Panc1 (cell line): ENCODE measurements at regions not wholly inside any gene's neighbourhood (a gene's known extent, or its start where the extent isn't known, plus 50 kb on each side); places are given as distances from the start of the nearest gene placed in this dataset.
A peak's percentile ranks its signal among the peaks of the same experiment; 100 is the strongest.

Experiments
- ATAC-seq: fragments of 200-7000 bp; cut with Tn5 transposase; 2 replicates; pipeline ENCODE4 v1.9.1; 2020; ENCODE audit warnings: mild to moderate bottlenecking, moderate library complexity
- BruUV-seq: library from RNA; stranded (reverse); fragments of 400-500 nt; replicated peaks from 2 replicates; lab custom pipeline; 2021; lab: Mats Ljungman, UMichigan
- CTCF ChIA-PET: fragments of 300-600 bp; sonication (Branson Sonifier 250); formaldehyde crosslinking; loops from one replicate; lab custom pipeline; 2022; ENCODE audit warnings: antibody characterized with exemption; lab: Charles Lee
- POLR2A ChIA-PET: fragments of 300-600 bp; sonication (Branson Sonifier 250); formaldehyde crosslinking; loops from one replicate; lab custom pipeline; 2022; ENCODE audit warnings: antibody characterized with exemption; lab: Charles Lee
- DNase-seq: peaks from one replicate; pipeline ENCODE4 v3.0.0-alpha.2; 2010; ENCODE audit warnings: low read depth, low spot score
- H3K27ac ChIP-seq: 2 replicates; pipeline ENCODE4 v1.5.1; 2011; ENCODE audit warnings: mild to moderate bottlenecking, low read length, inconsistent platforms
- H3K27me3 ChIP-seq: fragments of 200-500 bp; sonication (Bioruptor generic); 2 replicates; pipeline ENCODE4 v1.6.0; 2014; ENCODE audit warnings: low read length, inconsistent platforms; ENCODE audit not compliant: control insufficient read depth, insufficient read depth
- H3K36me3 ChIP-seq: fragments of 200-500 bp; sonication (Bioruptor generic); 2 replicates; pipeline ENCODE4 v1.5.1; 2014; ENCODE audit warnings: inconsistent platforms, mild to moderate bottlenecking, low read length, moderate library complexity; ENCODE audit not compliant: control insufficient read depth, insufficient read depth
- H3K4me1 ChIP-seq: 2 replicates; pipeline ENCODE4 v1.5.1; 2011; ENCODE audit warnings: inconsistent platforms, mild to moderate bottlenecking, low read length, moderate library complexity; ENCODE audit not compliant: control insufficient read depth, insufficient read depth
- H3K4me3 ChIP-seq, 2 experiments: 2 replicates each; pipeline ENCODE4 v1.5.1; 2011 to 2012; ENCODE audit warnings: low read depth in 2 of 2, low read length in 2 of 2, mild to moderate bottlenecking in 2 of 2, inconsistent platforms in 1 of 2, moderate library complexity in 1 of 2
- H3K9me3 ChIP-seq: fragments of 200-500 bp; sonication (Bioruptor generic); 2 replicates; pipeline ENCODE4 v1.5.1; 2014; ENCODE audit warnings: low read depth, mild to moderate bottlenecking, inconsistent platforms, low read length, moderate library complexity; ENCODE audit not compliant: control insufficient read depth, insufficient read depth
- POLR2AphosphoS5 ChIP-seq: IDR thresholded peaks from 2 replicates; pipeline ENCODE4 v1.6.1; 2012; ENCODE audit warnings: mild to moderate bottlenecking, low read depth, low read length, moderate library complexity
- SIN3A ChIP-seq: IDR thresholded peaks from 2 replicates; pipeline ENCODE4 v1.6.1; 2012; ENCODE audit warnings: low read depth, mild to moderate bottlenecking, low read length, moderate library complexity, borderline replicate concordance; ENCODE audit not compliant: insufficient read depth
- TCF7L2 ChIP-seq: IDR thresholded peaks from 2 replicates; pipeline ENCODE4 v1.6.1; 2011; ENCODE audit warnings: mild to moderate bottlenecking, low read depth, low read length, inconsistent platforms
- in situ Hi-C: cut with HindIII; loops from 2 replicates; pipeline ENCODE4 v1.10.0; 2016; ENCODE audit warnings: low sequenced_read_pairs, low pct_unique_long_range_greater_than_20kb
- intact Hi-C: fragments of 100-400 bp; cut with micrococcal nuclease; formaldehyde crosslinking; loops from one replicate; pipeline ENCODE4 v1.10.0; 2022; ENCODE audit not compliant: unreplicated experiment
- TF ChIP-seq, protein P1 (sequence below), 2 experiments: IDR thresholded peaks; 2 replicates each; pipeline ENCODE4 v1.6.1; 2011 to 2012; ENCODE audit warnings: low read depth in 2 of 2, control low read depth in 1 of 2, low read length in 1 of 2, mild to moderate bottlenecking in 1 of 2, moderate library complexity in 1 of 2; ENCODE audit not compliant: insufficient read depth in 1 of 2
- TF ChIP-seq, protein P2 (sequence below): fragments of 450-650 bp; IDR thresholded peaks from 2 replicates; pipeline ENCODE4 v1.5.1; 2017; ENCODE audit warnings: mild to moderate bottlenecking

DNA sequence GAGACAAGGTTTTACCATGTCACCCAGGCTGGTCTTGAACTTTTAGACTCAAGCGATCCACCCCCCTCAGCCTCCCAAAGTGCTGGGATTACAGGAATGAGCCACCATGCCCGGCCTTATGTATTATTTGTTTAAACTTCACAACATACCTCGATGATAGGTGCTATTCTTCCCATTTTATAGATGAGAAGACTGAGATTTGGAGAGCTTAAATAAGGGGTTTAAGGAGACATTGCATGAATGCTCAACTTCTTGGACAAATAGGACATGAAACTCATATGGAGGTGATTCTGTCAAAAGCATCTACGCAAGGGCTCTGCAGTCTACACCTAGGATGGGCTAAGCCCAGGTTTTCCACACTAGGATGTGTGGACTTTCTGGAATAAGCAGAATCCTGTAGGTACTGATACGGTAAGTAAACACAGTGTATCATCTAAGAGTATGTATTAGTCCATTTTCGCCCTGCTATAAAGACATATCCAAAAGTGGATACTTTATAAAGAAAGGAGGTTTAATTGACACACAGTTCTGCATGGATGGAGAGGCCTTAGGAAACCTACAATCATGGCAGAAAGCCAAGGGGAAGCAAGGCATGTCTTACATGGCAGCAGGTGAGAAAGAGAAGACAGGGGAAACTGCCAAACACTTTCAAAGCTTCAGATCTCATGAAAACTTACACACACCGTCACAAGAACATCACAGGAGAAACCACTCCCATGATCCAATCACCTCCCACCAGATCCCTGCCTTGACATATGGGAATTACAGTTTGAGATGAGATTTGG, 62.8 kb upstream of the CAPRIN1 start:
- ChIA-PET POLR2A (interaction anchor here (0.8 kb wide), 1 partner anchor 9 kb away, joined by 13 read pairs; no protein-coding TSS in a partner anchor), CTCF (interaction anchor here (0.5 to 3.1 kb wide), 4 partner anchors 9 to 172 kb away, joined by 3 to 14 read pairs (median 8); no protein-coding TSS in a partner anchor)
- no peaks in the 10 kb centered on the region for H3K27me3 ChIP-seq
- H3K9me3 ChIP-seq = no peaks in the 10 kb centered on the region
- no TSS peak for BruUV-seq
- intact Hi-C loops = loop anchor here (5.0 kb wide), 1 partner anchor 151 kb away; no protein-coding TSS in a partner anchor
- ATAC-seq = no peak
- H3K4me3 ChIP-seq = no peak overlapping the region
- TF ChIP-seq TCF7L2 (no peak), SIN3A (no peak), POLR2AphosphoS5 (no peak)
- TF ChIP-seq, protein P1, sequence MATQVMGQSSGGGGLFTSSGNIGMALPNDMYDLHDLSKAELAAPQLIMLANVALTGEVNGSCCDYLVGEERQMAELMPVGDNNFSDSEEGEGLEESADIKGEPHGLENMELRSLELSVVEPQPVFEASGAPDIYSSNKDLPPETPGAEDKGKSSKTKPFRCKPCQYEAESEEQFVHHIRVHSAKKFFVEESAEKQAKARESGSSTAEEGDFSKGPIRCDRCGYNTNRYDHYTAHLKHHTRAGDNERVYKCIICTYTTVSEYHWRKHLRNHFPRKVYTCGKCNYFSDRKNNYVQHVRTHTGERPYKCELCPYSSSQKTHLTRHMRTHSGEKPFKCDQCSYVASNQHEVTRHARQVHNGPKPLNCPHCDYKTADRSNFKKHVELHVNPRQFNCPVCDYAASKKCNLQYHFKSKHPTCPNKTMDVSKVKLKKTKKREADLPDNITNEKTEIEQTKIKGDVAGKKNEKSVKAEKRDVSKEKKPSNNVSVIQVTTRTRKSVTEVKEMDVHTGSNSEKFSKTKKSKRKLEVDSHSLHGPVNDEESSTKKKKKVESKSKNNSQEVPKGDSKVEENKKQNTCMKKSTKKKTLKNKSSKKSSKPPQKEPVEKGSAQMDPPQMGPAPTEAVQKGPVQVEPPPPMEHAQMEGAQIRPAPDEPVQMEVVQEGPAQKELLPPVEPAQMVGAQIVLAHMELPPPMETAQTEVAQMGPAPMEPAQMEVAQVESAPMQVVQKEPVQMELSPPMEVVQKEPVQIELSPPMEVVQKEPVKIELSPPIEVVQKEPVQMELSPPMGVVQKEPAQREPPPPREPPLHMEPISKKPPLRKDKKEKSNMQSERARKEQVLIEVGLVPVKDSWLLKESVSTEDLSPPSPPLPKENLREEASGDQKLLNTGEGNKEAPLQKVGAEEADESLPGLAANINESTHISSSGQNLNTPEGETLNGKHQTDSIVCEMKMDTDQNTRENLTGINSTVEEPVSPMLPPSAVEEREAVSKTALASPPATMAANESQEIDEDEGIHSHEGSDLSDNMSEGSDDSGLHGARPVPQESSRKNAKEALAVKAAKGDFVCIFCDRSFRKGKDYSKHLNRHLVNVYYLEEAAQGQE (IDR thresholded peaks at IDR 0.05; ENCODE audit: insufficient read depth in 1 of 2, low read depth in 2 of 2, low read length in 1 of 2) = no peak
- TF ChIP-seq, protein P2, sequence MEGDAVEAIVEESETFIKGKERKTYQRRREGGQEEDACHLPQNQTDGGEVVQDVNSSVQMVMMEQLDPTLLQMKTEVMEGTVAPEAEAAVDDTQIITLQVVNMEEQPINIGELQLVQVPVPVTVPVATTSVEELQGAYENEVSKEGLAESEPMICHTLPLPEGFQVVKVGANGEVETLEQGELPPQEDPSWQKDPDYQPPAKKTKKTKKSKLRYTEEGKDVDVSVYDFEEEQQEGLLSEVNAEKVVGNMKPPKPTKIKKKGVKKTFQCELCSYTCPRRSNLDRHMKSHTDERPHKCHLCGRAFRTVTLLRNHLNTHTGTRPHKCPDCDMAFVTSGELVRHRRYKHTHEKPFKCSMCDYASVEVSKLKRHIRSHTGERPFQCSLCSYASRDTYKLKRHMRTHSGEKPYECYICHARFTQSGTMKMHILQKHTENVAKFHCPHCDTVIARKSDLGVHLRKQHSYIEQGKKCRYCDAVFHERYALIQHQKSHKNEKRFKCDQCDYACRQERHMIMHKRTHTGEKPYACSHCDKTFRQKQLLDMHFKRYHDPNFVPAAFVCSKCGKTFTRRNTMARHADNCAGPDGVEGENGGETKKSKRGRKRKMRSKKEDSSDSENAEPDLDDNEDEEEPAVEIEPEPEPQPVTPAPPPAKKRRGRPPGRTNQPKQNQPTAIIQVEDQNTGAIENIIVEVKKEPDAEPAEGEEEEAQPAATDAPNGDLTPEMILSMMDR = no peak
- H3K4me1 ChIP-seq = no peaks in the 10 kb centered on the region
- no peaks in the 10 kb centered on the region for H3K36me3 ChIP-seq
- H3K27ac ChIP-seq = no peak overlapping the region
- in situ Hi-C loops = no loop called here
- no peak for DNase-seq

DNA sequence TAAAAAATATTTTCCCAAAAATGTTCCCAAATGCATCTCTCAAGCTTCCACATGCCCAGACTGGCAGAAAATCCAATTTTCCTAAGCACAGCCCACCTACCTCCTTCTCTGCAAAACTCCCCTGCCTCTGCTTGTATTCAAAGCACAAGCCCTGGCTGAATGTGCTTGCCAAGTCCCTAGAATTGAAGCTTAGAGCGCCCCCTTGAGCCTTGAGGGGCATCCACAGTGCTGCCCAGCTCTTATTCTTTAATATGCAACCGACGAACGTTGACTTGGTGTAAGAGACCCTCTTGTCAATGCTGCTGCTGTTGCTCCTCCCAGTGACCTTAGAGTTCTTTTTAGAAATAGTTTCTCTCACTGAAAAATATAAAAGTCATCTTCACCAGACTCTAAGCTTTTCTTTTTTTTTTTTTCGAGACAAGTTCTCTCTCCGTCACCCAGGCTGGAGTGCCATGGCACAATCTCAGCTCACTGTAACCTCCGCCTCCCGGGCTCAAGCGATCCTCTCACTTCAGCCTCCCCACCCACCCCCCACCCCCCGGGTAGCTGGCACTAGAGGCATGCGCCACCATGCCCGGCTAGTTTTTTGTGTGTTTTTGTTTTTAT, 63.5 kb upstream of the CAPRIN1 start:
- Histone ChIP-seq H3K27me3 (no peaks in the 10 kb centered on the region), H3K27ac (no peak overlapping the region), H3K4me1 (no peaks in the 10 kb centered on the region), H3K4me3 (no peak overlapping the region), H3K9me3 (no peaks in the 10 kb centered on the region), H3K36me3 (no peaks in the 10 kb centered on the region)
- intact Hi-C loops (loop anchor here (5.0 kb wide), 1 partner anchor 151 kb away; no protein-coding TSS in a partner anchor), in situ Hi-C loops (no loop called here)
- no TSS peak for BruUV-seq
- TF ChIP-seq, protein P2 = peak; percentile 94
- TF ChIP-seq POLR2AphosphoS5 = no peak
- DNase-seq (peak; percentile 42), ATAC-seq (peak; percentile 95)
- ChIA-PET POLR2A (interaction anchor here (0.6 to 0.8 kb wide), 3 partner anchors 9 to 555 kb away, joined by 3 to 13 read pairs (median 6); no protein-coding TSS in a partner anchor), CTCF (interaction anchor here (0.5 to 3.1 kb wide), 9 partner anchors 9 to 201 kb away, joined by 3 to 14 read pairs (median 3); no protein-coding TSS in a partner anchor)
